ENCODE measurements at regions not wholly inside any gene's neighbourhood (a gene's known extent, or its start where the extent isn't known, plus 50 kb on each side); places are given as distances from the start of the nearest gene placed in this dataset.
A peak's percentile ranks its signal among the peaks of the same experiment; 100 is the strongest.

DNA sequence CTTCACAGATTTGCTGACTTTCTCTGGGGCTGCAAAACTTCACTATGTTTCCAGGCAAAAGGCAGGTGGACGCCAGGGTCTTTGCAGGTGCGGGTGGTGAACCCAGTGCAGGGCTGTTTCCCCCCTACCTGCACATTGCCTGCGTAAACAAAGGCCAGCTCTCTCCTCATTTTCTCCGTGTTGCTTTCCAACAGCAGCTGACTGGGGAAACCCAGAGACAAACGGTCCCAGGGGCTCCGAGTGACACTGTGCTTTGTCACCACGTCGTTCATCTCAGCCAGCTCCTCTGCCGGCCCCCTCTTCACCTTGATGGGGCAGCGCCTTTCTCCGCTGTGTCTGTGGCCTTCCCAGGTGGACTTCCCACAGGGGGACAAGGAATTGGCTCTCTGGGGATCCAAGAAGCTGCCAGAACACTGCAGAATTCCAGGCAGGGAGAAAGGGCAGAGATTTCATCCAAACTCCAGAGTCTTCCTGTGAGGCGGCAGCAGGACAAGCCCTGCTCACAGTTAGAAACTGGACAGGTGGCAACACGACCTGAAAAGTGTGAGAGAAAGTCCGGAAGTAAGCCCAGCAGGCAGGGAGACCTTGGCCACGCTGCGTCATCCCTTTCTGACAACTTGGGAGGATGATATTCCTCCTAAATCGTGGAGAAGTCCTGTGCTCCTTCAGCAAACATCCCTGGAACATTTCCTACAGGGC lies 1493.7 kb downstream of the TBC1D22A start:
- TF ChIP-seq, protein P1, sequence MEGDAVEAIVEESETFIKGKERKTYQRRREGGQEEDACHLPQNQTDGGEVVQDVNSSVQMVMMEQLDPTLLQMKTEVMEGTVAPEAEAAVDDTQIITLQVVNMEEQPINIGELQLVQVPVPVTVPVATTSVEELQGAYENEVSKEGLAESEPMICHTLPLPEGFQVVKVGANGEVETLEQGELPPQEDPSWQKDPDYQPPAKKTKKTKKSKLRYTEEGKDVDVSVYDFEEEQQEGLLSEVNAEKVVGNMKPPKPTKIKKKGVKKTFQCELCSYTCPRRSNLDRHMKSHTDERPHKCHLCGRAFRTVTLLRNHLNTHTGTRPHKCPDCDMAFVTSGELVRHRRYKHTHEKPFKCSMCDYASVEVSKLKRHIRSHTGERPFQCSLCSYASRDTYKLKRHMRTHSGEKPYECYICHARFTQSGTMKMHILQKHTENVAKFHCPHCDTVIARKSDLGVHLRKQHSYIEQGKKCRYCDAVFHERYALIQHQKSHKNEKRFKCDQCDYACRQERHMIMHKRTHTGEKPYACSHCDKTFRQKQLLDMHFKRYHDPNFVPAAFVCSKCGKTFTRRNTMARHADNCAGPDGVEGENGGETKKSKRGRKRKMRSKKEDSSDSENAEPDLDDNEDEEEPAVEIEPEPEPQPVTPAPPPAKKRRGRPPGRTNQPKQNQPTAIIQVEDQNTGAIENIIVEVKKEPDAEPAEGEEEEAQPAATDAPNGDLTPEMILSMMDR (IDR thresholded peaks at IDR 0.05), result no peak
- intact Hi-C loops (cut with DNase I), result no loop called here

DNA sequence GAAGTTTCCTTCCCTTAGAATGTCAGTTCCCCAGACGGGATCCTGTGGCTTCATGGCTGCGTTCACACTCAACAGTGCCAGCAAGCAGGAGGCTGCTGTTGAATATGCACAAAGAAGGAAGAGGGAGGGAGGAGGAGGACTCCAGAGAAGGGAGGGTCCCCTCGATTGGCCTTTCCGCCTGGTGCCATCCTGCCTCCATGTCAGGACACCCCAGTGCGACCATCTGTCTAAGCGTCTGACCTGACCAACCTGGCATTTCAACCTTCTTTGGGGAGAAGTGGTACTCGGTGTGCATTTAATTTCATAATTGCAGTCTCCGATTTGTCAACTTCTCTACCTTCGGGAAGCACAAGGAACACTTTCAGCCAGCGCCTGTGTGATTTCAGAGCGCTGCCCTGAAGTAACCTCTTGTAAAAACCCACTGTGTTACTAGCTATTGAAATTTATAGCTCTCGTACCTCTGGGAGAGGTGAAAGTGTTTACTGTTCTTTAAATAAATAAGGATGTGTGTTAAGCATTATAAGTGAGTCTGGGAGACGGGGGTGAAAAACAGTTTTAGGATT lies 1491.9 kb downstream of the TBC1D22A start:
- Histone ChIP-seq H3K4me1 (peaks cover 6 to 11% of the 10 kb centered on the region in 2 donors), H3K9me3 (no peaks in the 10 kb centered on the region), H3K36me3 (no peaks in the 10 kb centered on the region), H3K4me3 (no peak overlapping the region), H3K27me3 (peaks cover 0 to 39% of the 10 kb centered on the region in 2 donors), H3K27ac (peak overlapping the region in 1 of 2 donors; percentile 40)
- DNase-seq, result peak in 2 of 4 donors; percentile 43 to 57
- TF ChIP-seq, protein P1 (IDR thresholded peaks at IDR 0.05), result no peak
- ATAC-seq, result peak; percentile 89
- intact Hi-C loops (cut with DNase I), result no loop called here

More for the DNA sequence above, 1493.7 kb downstream of the TBC1D22A start:
- Histone ChIP-seq H3K27me3 (peaks cover 0 to 29% of the 10 kb centered on the region in 2 donors), H3K4me3 (no peak overlapping the region), H3K36me3 (no peaks in the 10 kb centered on the region), H3K9me3 (no peaks in the 10 kb centered on the region), H3K4me1 (peaks cover 6 to 11% of the 10 kb centered on the region in 2 donors), H3K27ac (no peak overlapping the region)
- no peak for ATAC-seq
- DNase-seq, result no peak

DNA sequence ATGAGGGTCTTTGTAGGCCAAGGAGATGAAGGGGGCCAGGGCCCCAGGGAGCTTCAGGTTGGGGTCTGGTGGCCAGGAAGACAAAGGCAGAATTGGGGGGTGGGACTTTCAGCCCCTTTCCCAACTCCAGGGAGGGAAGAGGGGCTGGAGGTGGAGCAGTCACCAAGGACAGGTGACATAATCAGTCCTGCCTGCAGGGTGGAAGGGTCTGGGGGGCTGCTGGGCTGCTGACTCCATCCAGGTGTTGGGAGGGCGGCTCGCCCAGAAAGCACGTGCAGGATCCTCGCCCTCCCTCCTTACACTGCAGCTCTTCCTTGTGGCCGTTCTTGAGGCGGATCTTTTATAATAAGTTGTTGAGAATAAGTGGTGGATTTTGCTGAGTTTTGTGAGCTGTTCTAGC lies 1491.1 kb downstream of the TBC1D22A start:
- no peak overlapping the region for H3K27ac ChIP-seq
- peaks cover 6 to 11% of the 10 kb centered on the region in 2 donors for H3K4me1 ChIP-seq
- ATAC-seq (peak; percentile 24), DNase-seq (no peak)
- no peaks in the 10 kb centered on the region for H3K9me3 ChIP-seq
- no peaks in the 10 kb centered on the region for H3K36me3 ChIP-seq
- intact Hi-C loops (cut with DNase I), result no loop called here
- peaks cover 0 to 39% of the 10 kb centered on the region in 2 donors for H3K27me3 ChIP-seq
- TF ChIP-seq, protein P1 (IDR thresholded peaks at IDR 0.05), result no peak
- no peak overlapping the region for H3K4me3 ChIP-seq

DNA sequence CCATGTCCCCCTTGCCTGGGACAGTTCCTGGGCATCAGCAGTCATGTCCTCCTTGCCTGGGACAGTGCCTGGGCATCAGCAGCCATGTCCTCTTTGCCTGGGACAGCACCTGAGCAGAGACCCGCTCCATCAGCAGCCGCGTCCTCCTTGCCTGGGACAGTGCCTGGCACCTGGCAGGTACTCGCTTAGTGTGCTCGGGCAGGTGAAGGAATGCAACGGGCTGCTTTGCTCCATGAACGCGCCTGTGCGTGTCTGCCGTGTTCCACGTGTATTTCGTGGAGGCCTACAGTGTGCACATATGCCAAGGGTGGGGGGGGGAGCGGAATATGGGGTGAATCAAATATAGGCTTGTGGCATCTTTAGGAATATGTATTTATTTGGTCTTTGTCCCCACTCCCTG lies 1490.7 kb downstream of the TBC1D22A start:
- Histone ChIP-seq H3K4me3 (no peak overlapping the region), H3K36me3 (no peaks in the 10 kb centered on the region), H3K9me3 (no peaks in the 10 kb centered on the region), H3K4me1 (peaks cover 6 to 11% of the 10 kb centered on the region in 2 donors), H3K27ac (no peak overlapping the region), H3K27me3 (peaks cover 0 to 39% of the 10 kb centered on the region in 2 donors)
- DNase-seq (no peak), ATAC-seq (no peak)
- intact Hi-C loops (cut with DNase I), result no loop called here
- TF ChIP-seq, protein P1 (IDR thresholded peaks at IDR 0.05), result no peak

DNA sequence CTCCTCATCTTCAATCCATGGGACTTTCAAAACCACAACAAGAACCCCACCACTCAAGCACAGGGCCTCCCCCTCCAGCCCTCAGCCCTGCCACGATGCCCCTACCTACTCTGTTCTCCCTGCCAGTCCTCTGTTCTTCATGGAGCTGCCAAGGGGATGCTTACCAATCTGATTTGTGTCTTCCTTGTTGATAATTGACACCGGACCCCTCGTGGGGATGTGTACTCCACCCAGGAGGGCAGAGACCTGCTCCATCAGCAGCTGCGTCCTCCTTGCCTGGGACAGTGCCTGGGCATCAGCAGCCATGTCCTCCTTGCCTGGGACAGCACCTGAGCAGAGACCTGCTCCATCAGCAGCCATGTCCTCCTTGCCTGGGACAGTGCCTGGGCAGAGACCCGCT lies 1489.2 kb downstream of the TBC1D22A start:
- Histone ChIP-seq H3K27ac (no peak overlapping the region), H3K36me3 (no peaks in the 10 kb centered on the region), H3K4me1 (peaks cover 0 to 6% of the 10 kb centered on the region in 2 donors), H3K4me3 (no peak overlapping the region), H3K27me3 (peaks cover 0 to 39% of the 10 kb centered on the region in 2 donors), H3K9me3 (no peaks in the 10 kb centered on the region)
- intact Hi-C loops (cut with DNase I), result no loop called here
- DNase-seq (no peak), ATAC-seq (no peak)
- TF ChIP-seq, protein P1 (IDR thresholded peaks at IDR 0.05), result no peak

All from left lung (tissue), 4 donors.